Lower lobe of right lung (tissue), 2 donors: ENCODE measurements at regions not wholly inside any gene's neighbourhood (a gene's known extent, or its start where the extent isn't known, plus 50 kb on each side); places are given as distances from the start of the nearest gene placed in this dataset.

ENCODE experiments used
- ATAC-seq, 2 donors: fragments of 200-7000 bp; cut with Tn5 transposase; one replicate each; pipeline ENCODE4 v1.9.1; 2020 to 2022; ENCODE audit warnings: mild to moderate bottlenecking in 2 of 2, moderate library complexity in 2 of 2
- DNase-seq: peaks from one replicate; pipeline ENCODE4 v3.0.0-alpha.2; 2020
- H3K27ac ChIP-seq: fragments of 200-600 bp; one replicate; pipeline ENCODE4 v1.8.0; 2022
- H3K27me3 ChIP-seq: fragments of 200-600 bp; one replicate; pipeline ENCODE4 v1.8.0; 2022; ENCODE audit warnings: low read depth
- H3K36me3 ChIP-seq: fragments of 200-600 bp; one replicate; pipeline ENCODE4 v1.8.0; 2022; ENCODE audit warnings: mild to moderate bottlenecking
- H3K4me1 ChIP-seq: fragments of 200-600 bp; one replicate; pipeline ENCODE4 v1.8.0; 2022
- H3K4me3 ChIP-seq: fragments of 200-600 bp; one replicate; pipeline ENCODE4 v1.8.0; 2022; ENCODE audit warnings: mild to moderate bottlenecking
- H3K9me3 ChIP-seq: fragments of 200-600 bp; one replicate; pipeline ENCODE4 v1.8.0; 2022
- CTCF ChIP-seq: fragments of 200-600 bp; IDR thresholded peaks from one replicate; pipeline ENCODE4 v1.8.0; 2022; ENCODE audit warnings: antibody characterized with exemption, mild to moderate bottlenecking
- intact Hi-C: fragments of 100-400 bp; cut with DNase I; formaldehyde crosslinking; loops from one replicate; pipeline ENCODE4 v1.11.0; 2022
- donor health status: DM: no; HTN: yes; CAD: no; lungs with severe emphysema.

GRCh38 chr15:38688761-38689160, 124.1 kb upstream of the RASGRP1 start:
- intact Hi-C loops, result loop anchor here (10.0 kb wide), 1 partner anchor 124 kb away; the partner anchor contains the start of gene RASGRP1
- Histone ChIP-seq H3K27ac (no peak overlapping the region), H3K36me3 (no peaks in the 10 kb centered on the region), H3K4me1 (no peaks in the 10 kb centered on the region), H3K9me3 (no peaks in the 10 kb centered on the region), H3K27me3 (no peaks in the 10 kb centered on the region), H3K4me3 (no peak overlapping the region)
- TF ChIP-seq CTCF, result no peak
- ATAC-seq, result no peak
- no peak for DNase-seq

GRCh38 chr15:38689522-38689921, 124.9 kb upstream of the RASGRP1 start:
- H3K27ac ChIP-seq, result no peak overlapping the region
- H3K9me3 ChIP-seq, result no peaks in the 10 kb centered on the region
- intact Hi-C loops, result loop anchor here (10.0 kb wide), 1 partner anchor 125 kb away; the partner anchor contains the start of gene RASGRP1

DNA sequence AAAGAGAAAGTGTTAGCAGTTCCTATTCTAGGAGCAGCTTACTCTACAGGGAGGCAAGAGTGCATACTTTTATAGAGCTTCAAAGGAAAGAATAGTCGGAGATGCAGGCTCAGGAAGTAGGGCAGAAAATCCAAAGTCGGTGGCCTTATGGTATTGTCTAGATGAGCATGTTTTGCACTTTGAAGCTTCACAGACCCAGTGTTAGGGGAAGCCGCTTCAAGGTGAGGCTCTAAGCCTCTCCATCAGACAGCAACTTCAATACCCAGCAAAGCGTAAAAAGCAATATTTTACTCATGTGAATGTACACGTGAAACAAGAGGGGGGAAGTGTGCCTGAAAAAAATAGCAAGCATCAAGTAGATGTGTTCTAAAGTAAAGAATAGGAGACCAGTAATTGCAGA, 125.6 kb upstream of the RASGRP1 start:
- TF ChIP-seq CTCF, result no peak
- intact Hi-C loops, result loop anchor here (10.0 kb wide), 1 partner anchor 245 kb away; no protein-coding TSS in a partner anchor

More at GRCh38 chr15:38689522-38689921, 124.9 kb upstream of the RASGRP1 start:
- ATAC-seq, result no peak
- H3K27me3 ChIP-seq, result no peaks in the 10 kb centered on the region
- no peak overlapping the region for H3K4me3 ChIP-seq
- no peaks in the 10 kb centered on the region for H3K4me1 ChIP-seq
- no peak for TF ChIP-seq CTCF
- H3K36me3 ChIP-seq, result no peaks in the 10 kb centered on the region
- no peak for DNase-seq

DNA sequence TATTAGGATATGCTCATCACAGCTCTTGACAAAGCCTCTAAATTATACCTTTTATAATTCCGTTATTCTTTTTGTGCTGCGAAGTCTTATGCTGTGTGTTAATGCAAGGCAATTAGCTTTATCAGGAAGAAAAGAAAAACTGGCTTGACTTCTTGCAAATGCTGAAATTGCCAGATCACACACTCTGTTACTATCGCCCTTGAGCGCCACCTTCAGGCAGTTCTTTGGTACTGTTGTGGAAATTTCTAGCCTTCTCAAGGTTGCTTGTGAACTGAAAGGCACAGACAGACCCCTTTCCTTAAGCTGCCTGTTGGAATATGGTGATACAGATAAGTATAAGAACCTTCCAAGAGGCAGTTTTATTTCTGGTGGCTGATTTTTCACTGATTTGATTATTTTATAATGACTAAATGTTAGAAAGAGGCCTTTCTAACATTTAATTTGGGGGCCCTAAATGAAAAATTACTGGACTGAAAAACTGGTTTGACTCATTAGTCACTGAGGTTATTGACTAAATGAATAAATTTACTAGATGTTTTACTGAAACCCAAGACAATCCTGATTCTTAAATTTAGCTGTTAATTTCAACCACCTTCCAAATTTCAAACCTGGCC, 126.2 kb upstream of the RASGRP1 start:
- Histone ChIP-seq H3K27me3 (no peaks in the 10 kb centered on the region), H3K36me3 (no peaks in the 10 kb centered on the region), H3K4me1 (peaks cover 2% of the 10 kb centered on the region), H3K4me3 (no peak overlapping the region), H3K27ac (no peak overlapping the region), H3K9me3 (no peaks in the 10 kb centered on the region)
- peak; percentile 86 for TF ChIP-seq CTCF
- peak; percentile 48 for DNase-seq
- ATAC-seq, result peak; percentile 70 to 78
- intact Hi-C loops, result loop anchor here (10.0 kb wide), 1 partner anchor 246 kb away; no protein-coding TSS in a partner anchor

More for the DNA sequence above, 125.6 kb upstream of the RASGRP1 start:
- Histone ChIP-seq H3K36me3 (no peaks in the 10 kb centered on the region), H3K27ac (no peak overlapping the region), H3K4me3 (no peak overlapping the region), H3K9me3 (no peaks in the 10 kb centered on the region), H3K4me1 (no peaks in the 10 kb centered on the region), H3K27me3 (no peaks in the 10 kb centered on the region)
- no peak for DNase-seq
- ATAC-seq, result no peak

DNA sequence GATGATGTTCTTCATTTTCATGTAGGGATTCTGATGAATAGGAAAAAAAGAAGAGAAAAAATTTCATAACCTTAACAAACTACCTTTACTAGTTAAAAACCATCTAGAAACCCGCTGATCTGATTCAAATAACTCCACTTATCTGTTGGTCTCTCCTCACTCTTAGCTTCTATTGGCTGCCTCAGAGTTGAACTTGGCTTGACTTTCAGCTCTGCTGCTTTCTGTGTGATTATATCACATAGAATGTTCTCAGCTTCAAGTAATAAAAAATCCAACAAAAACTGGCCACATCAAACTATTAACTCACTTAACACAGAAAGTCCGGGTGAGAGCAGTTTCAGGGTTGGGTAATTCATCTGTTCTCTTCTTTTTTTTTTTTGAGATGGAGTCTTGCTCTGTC, 126.8 kb upstream of the RASGRP1 start:
- intact Hi-C loops, result loop anchor here (10.0 kb wide), 1 partner anchor 247 kb away; no protein-coding TSS in a partner anchor
- Histone ChIP-seq H3K4me3 (no peak overlapping the region), H3K27ac (no peak overlapping the region), H3K4me1 (peaks cover 5% of the 10 kb centered on the region), H3K9me3 (no peaks in the 10 kb centered on the region), H3K36me3 (no peaks in the 10 kb centered on the region), H3K27me3 (no peaks in the 10 kb centered on the region)
- no peak for ATAC-seq
- no peak for TF ChIP-seq CTCF
- DNase-seq, result no peak
